ENCODE measurements at regions not wholly inside any gene's neighbourhood (a gene's known extent, or its start where the extent isn't known, plus 50 kb on each side); places are given as distances from the start of the nearest gene placed in this dataset.
"Not testable (repeated sequence)": the region's sequence is repeated elsewhere in the genome, so short reads cannot be mapped to it uniquely, and the experiment has no call there.

- H3K4me1 ChIP-seq (ENCODE audit: control insufficient read depth in 2 of 2, insufficient read depth in 2 of 2, low read length in 1 of 2) = no peaks in the 10 kb centered on the region
- no peak overlapping the region for H3K4me3 ChIP-seq (ENCODE audit: low read depth in 1 of 2, low read length in 2 of 2)
- H3K36me3 ChIP-seq (ENCODE audit: control insufficient read depth in 2 of 2, insufficient read depth in 2 of 2, low read length in 1 of 2) = no peaks in the 10 kb centered on the region
- WGBS, 2 donors = 73 to 83% methylated on average over 1 of the region's 1 CpG
- no peak overlapping the region for H3K27ac ChIP-seq (ENCODE audit: low read depth in 2 of 2, low read length in 1 of 2)
- H3K9me3 ChIP-seq (ENCODE audit: control insufficient read depth in 2 of 2, insufficient read depth in 1 of 2, low read depth in 1 of 2, low read length in 1 of 2) = no peaks in the 10 kb centered on the region
- no peaks in the 10 kb centered on the region for H3K27me3 ChIP-seq (ENCODE audit: control insufficient read depth in 1 of 2, insufficient read depth in 2 of 2, low read length in 2 of 2)
These were observed 356.2 kb upstream of the CD180 start for GRCh38 chr5:67552773-67553172.

- 91% methylated on average over 4 of the region's 4 CpGs for WGBS, 2 donors
- no peaks in the 10 kb centered on the region for H3K4me1 ChIP-seq (ENCODE audit: control insufficient read depth in 2 of 2, insufficient read depth in 2 of 2, low read length in 1 of 2)
- H3K4me3 ChIP-seq (ENCODE audit: low read depth in 1 of 2, low read length in 2 of 2) = no peak overlapping the region
- no peaks in the 10 kb centered on the region for H3K9me3 ChIP-seq (ENCODE audit: control insufficient read depth in 2 of 2, insufficient read depth in 1 of 2, low read depth in 1 of 2, low read length in 1 of 2)
- H3K36me3 ChIP-seq (ENCODE audit: control insufficient read depth in 2 of 2, insufficient read depth in 2 of 2, low read length in 1 of 2) = no peaks in the 10 kb centered on the region
- no peaks in the 10 kb centered on the region for H3K27me3 ChIP-seq (ENCODE audit: control insufficient read depth in 1 of 2, insufficient read depth in 2 of 2, low read length in 2 of 2)
- no peak overlapping the region for H3K27ac ChIP-seq (ENCODE audit: low read depth in 2 of 2, low read length in 1 of 2)
These were observed 353.3 kb upstream of the CD180 start for GRCh38 chr5:67549947-67550346.

DNA sequence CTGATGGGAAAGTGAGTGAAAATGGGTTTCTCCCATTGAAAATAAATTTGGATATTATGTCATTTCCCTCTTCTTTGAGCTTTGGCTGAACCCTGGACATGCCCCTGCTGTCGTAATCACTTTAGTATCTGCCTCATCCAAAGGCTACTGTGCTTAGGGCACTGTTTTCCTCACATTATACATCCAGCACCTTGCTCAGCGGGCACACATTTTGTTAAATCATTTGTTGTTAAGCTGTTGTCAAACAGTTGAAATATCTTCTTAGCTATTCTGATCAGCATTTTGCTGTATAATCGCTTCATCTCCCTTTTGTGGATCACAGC, 352.7 kb upstream of the CD180 start:
- Histone ChIP-seq H3K27ac (ENCODE audit: low read depth in 2 of 2, low read length in 1 of 2) (no peak overlapping the region), H3K9me3 (ENCODE audit: control insufficient read depth in 2 of 2, insufficient read depth in 1 of 2, low read depth in 1 of 2, low read length in 1 of 2) (no peaks in the 10 kb centered on the region), H3K27me3 (ENCODE audit: control insufficient read depth in 1 of 2, insufficient read depth in 2 of 2, low read length in 2 of 2) (no peaks in the 10 kb centered on the region), H3K36me3 (ENCODE audit: control insufficient read depth in 2 of 2, insufficient read depth in 2 of 2, low read length in 1 of 2) (no peaks in the 10 kb centered on the region), H3K4me1 (ENCODE audit: control insufficient read depth in 2 of 2, insufficient read depth in 2 of 2, low read length in 1 of 2) (no peaks in the 10 kb centered on the region), H3K4me3 (ENCODE audit: low read depth in 1 of 2, low read length in 2 of 2) (no peak overlapping the region)
- WGBS, 2 donors = 64 to 70% methylated on average over 3 of the region's 3 CpGs

- H3K27me3 ChIP-seq (ENCODE audit: control insufficient read depth in 1 of 2, insufficient read depth in 2 of 2, low read length in 2 of 2) = no peaks in the 10 kb centered on the region
- H3K9me3 ChIP-seq (ENCODE audit: control insufficient read depth in 2 of 2, insufficient read depth in 1 of 2, low read depth in 1 of 2, low read length in 1 of 2) = no peaks in the 10 kb centered on the region
- no peaks in the 10 kb centered on the region for H3K4me1 ChIP-seq (ENCODE audit: control insufficient read depth in 2 of 2, insufficient read depth in 2 of 2, low read length in 1 of 2)
- no peaks in the 10 kb centered on the region for H3K36me3 ChIP-seq (ENCODE audit: control insufficient read depth in 2 of 2, insufficient read depth in 2 of 2, low read length in 1 of 2)
- no peak overlapping the region for H3K4me3 ChIP-seq (ENCODE audit: low read depth in 1 of 2, low read length in 2 of 2)
- 65 to 67% methylated on average over 8 of the region's 8 CpGs for WGBS, 2 donors
- no peak overlapping the region for H3K27ac ChIP-seq (ENCODE audit: low read depth in 2 of 2, low read length in 1 of 2)
These were observed 352.1 kb upstream of the CD180 start for GRCh38 chr5:67548520-67549295.

GRCh38 chr5:67547682-67548081, 351.1 kb upstream of the CD180 start:
- no peaks in the 10 kb centered on the region for H3K9me3 ChIP-seq (ENCODE audit: control insufficient read depth in 2 of 2, insufficient read depth in 1 of 2, low read depth in 1 of 2, low read length in 1 of 2)
- no peak overlapping the region for H3K4me3 ChIP-seq (ENCODE audit: low read depth in 1 of 2, low read length in 2 of 2)
- H3K27ac ChIP-seq (ENCODE audit: low read depth in 2 of 2, low read length in 1 of 2) = no peak overlapping the region
- no peaks in the 10 kb centered on the region for H3K36me3 ChIP-seq (ENCODE audit: control insufficient read depth in 2 of 2, insufficient read depth in 2 of 2, low read length in 1 of 2)
- 86 to 90% methylated on average over 1 of the region's 1 CpG for WGBS, 2 donors
- no peaks in the 10 kb centered on the region for H3K27me3 ChIP-seq (ENCODE audit: control insufficient read depth in 1 of 2, insufficient read depth in 2 of 2, low read length in 2 of 2)
- H3K4me1 ChIP-seq (ENCODE audit: control insufficient read depth in 2 of 2, insufficient read depth in 2 of 2, low read length in 1 of 2) = no peaks in the 10 kb centered on the region

- H3K9me3 ChIP-seq (ENCODE audit: control insufficient read depth in 2 of 2, insufficient read depth in 1 of 2, low read depth in 1 of 2, low read length in 1 of 2); H3K27ac ChIP-seq (ENCODE audit: low read depth in 2 of 2, low read length in 1 of 2); H3K4me1 ChIP-seq (ENCODE audit: control insufficient read depth in 2 of 2, insufficient read depth in 2 of 2, low read length in 1 of 2); H3K4me3 ChIP-seq (ENCODE audit: low read depth in 1 of 2, low read length in 2 of 2); H3K36me3 ChIP-seq (ENCODE audit: control insufficient read depth in 2 of 2, insufficient read depth in 2 of 2, low read length in 1 of 2); H3K27me3 ChIP-seq (ENCODE audit: control insufficient read depth in 1 of 2, insufficient read depth in 2 of 2, low read length in 2 of 2): not testable (repeated sequence)
These were observed 348.3 kb upstream of the CD180 start for GRCh38 chr5:67544942-67545341.

- no peak overlapping the region for H3K27ac ChIP-seq (ENCODE audit: low read depth in 2 of 2, low read length in 1 of 2)
- H3K4me1 ChIP-seq (ENCODE audit: control insufficient read depth in 2 of 2, insufficient read depth in 2 of 2, low read length in 1 of 2) = no peaks in the 10 kb centered on the region
- 71 to 75% methylated on average over 5 of the region's 5 CpGs for WGBS, 2 donors
These were observed 347.2 kb upstream of the CD180 start for GRCh38 chr5:67543720-67544270.

DNA sequence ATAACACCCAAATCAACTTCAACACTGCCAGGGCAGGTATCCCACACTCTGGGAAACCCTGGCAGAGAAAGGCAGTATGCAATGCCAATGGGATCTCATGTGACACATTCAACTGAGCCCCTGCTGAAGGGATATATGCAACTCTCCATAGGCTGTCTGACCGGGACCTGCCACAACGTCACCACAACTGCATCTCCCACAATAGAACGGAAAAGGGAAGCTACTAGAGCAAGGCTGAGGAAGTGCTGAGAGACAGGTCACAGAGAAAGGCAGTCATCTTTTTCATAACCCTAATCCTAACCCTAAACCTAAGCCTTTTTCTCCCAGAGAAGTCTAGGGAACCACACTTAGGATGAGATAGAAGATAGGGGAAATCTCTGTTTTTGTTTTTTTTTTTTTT, 345.9 kb upstream of the CD180 start:
- Histone ChIP-seq H3K36me3 (ENCODE audit: control insufficient read depth in 2 of 2, insufficient read depth in 2 of 2, low read length in 1 of 2) (no peaks in the 10 kb centered on the region), H3K4me1 (ENCODE audit: control insufficient read depth in 2 of 2, insufficient read depth in 2 of 2, low read length in 1 of 2) (no peaks in the 10 kb centered on the region), H3K27me3 (ENCODE audit: control insufficient read depth in 1 of 2, insufficient read depth in 2 of 2, low read length in 2 of 2) (no peaks in the 10 kb centered on the region), H3K4me3 (ENCODE audit: low read depth in 1 of 2, low read length in 2 of 2) (no peak overlapping the region), H3K27ac (ENCODE audit: low read depth in 2 of 2, low read length in 1 of 2) (no peak overlapping the region), H3K9me3 (ENCODE audit: control insufficient read depth in 2 of 2, insufficient read depth in 1 of 2, low read depth in 1 of 2, low read length in 1 of 2) (no peaks in the 10 kb centered on the region)
- 66 to 69% methylated on average over 3 of the region's 3 CpGs for WGBS, 2 donors

More at GRCh38 chr5:67543720-67544270, 347.2 kb upstream of the CD180 start:
- Histone ChIP-seq H3K27me3 (ENCODE audit: control insufficient read depth in 1 of 2, insufficient read depth in 2 of 2, low read length in 2 of 2) (no peaks in the 10 kb centered on the region), H3K4me3 (ENCODE audit: low read depth in 1 of 2, low read length in 2 of 2) (no peak overlapping the region), H3K36me3 (ENCODE audit: control insufficient read depth in 2 of 2, insufficient read depth in 2 of 2, low read length in 1 of 2) (no peaks in the 10 kb centered on the region), H3K9me3 (ENCODE audit: control insufficient read depth in 2 of 2, insufficient read depth in 1 of 2, low read depth in 1 of 2, low read length in 1 of 2) (no peaks in the 10 kb centered on the region)

DNA sequence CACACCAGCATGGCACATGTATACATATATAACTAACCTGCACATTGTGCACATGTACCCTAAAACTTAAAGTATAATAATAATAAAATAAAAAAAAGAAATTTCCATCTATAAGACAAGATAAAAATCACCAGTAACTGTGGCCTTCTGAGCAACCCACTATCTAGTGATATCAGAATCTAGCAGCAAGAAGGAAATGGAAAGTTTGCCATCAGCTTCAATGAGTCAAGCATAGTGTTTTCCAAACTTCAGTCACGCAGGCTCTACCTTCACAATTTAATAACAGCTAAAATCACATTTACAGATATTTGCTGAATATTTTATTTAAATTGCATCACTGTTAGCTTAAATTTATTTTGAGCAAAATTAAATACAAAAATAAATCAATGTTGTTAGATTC, 345.3 kb upstream of the CD180 start:
- H3K36me3 ChIP-seq (ENCODE audit: control insufficient read depth in 2 of 2, insufficient read depth in 2 of 2, low read length in 1 of 2) = no peaks in the 10 kb centered on the region
- H3K27me3 ChIP-seq (ENCODE audit: control insufficient read depth in 1 of 2, insufficient read depth in 2 of 2, low read length in 2 of 2) = no peaks in the 10 kb centered on the region
- H3K27ac ChIP-seq (ENCODE audit: low read depth in 2 of 2, low read length in 1 of 2) = no peak overlapping the region
- no peak overlapping the region for H3K4me3 ChIP-seq (ENCODE audit: low read depth in 1 of 2, low read length in 2 of 2)
- H3K4me1 ChIP-seq (ENCODE audit: control insufficient read depth in 2 of 2, insufficient read depth in 2 of 2, low read length in 1 of 2) = no peaks in the 10 kb centered on the region
- H3K9me3 ChIP-seq (ENCODE audit: control insufficient read depth in 2 of 2, insufficient read depth in 1 of 2, low read depth in 1 of 2, low read length in 1 of 2) = no peaks in the 10 kb centered on the region
- 88 to 90% methylated on average over 1 of the region's 1 CpG for WGBS, 2 donors

- H3K27ac ChIP-seq (ENCODE audit: low read depth in 2 of 2, low read length in 1 of 2) = no peak overlapping the region
- H3K9me3 ChIP-seq (ENCODE audit: control insufficient read depth in 2 of 2, insufficient read depth in 1 of 2, low read depth in 1 of 2, low read length in 1 of 2) = no peaks in the 10 kb centered on the region
- WGBS, 2 donors = 71 to 74% methylated on average over 2 of the region's 2 CpGs
- no peak overlapping the region for H3K4me3 ChIP-seq (ENCODE audit: low read depth in 1 of 2, low read length in 2 of 2)
- no peaks in the 10 kb centered on the region for H3K4me1 ChIP-seq (ENCODE audit: control insufficient read depth in 2 of 2, insufficient read depth in 2 of 2, low read length in 1 of 2)
- H3K27me3 ChIP-seq (ENCODE audit: control insufficient read depth in 1 of 2, insufficient read depth in 2 of 2, low read length in 2 of 2) = no peaks in the 10 kb centered on the region
- no peaks in the 10 kb centered on the region for H3K36me3 ChIP-seq (ENCODE audit: control insufficient read depth in 2 of 2, insufficient read depth in 2 of 2, low read length in 1 of 2)
These were observed 342.4 kb upstream of the CD180 start for GRCh38 chr5:67538855-67539506.
